GM21717 (cell line): ENCODE measurements at regions not wholly inside any gene's neighbourhood (a gene's known extent, or its start where the extent isn't known, plus 50 kb on each side); places are given as distances from the start of the nearest gene placed in this dataset.
"Not testable (repeated sequence)": the region's sequence is repeated elsewhere in the genome, so short reads cannot be mapped to it uniquely, and the experiment has no call there.

ENCODE experiments used
- ATAC-seq: cut with Tn5 transposase; IDR thresholded peaks from one replicate; pipeline ENCODE4 v1.9.1; 2021; ENCODE audit warnings: mild to moderate bottlenecking, moderate library complexity; ENCODE audit not compliant: unreplicated experiment

GRCh38 chr12:68477906-68478305, 132.8 kb upstream of the RAP1B start:
- ATAC-seq = no peak

GRCh38 chr12:68478516-68479260, 132.0 kb upstream of the RAP1B start:
- ATAC-seq = no peak

- no peak for ATAC-seq
Measured at GRCh38 chr12:68479261-68479895, 131.3 kb upstream of the RAP1B start.

GRCh38 chr12:68479896-68480291, 130.8 kb upstream of the RAP1B start:
- no peak for ATAC-seq

- no peak for ATAC-seq
Measured at GRCh38 chr12:68480526-68480925, 130.2 kb upstream of the RAP1B start.

- ATAC-seq = peak; percentile 58
Measured at GRCh38 chr12:68481181-68481941, 129.3 kb upstream of the RAP1B start.

- no peak for ATAC-seq
Measured at GRCh38 chr12:68482014-68482413, 128.7 kb upstream of the RAP1B start.

- peak; percentile 80 for ATAC-seq
Measured at GRCh38 chr12:68482660-68483059, 128.0 kb upstream of the RAP1B start.

- no peak for ATAC-seq
Measured at GRCh38 chr12:68483592-68484383, 126.9 kb upstream of the RAP1B start.

GRCh38 chr12:68484578-68484977, 126.1 kb upstream of the RAP1B start:
- not testable (repeated sequence) for ATAC-seq

GRCh38 chr12:68486449-68486848, 124.2 kb upstream of the RAP1B start:
- ATAC-seq = not testable (repeated sequence)

GRCh38 chr12:68487721-68488309, 122.9 kb upstream of the RAP1B start:
- peak; percentile 55 for ATAC-seq

- no peak for ATAC-seq
Measured at GRCh38 chr12:68489273-68489672, 121.4 kb upstream of the RAP1B start.

GRCh38 chr12:68490476-68490875, 120.2 kb upstream of the RAP1B start:
- ATAC-seq = no peak

GRCh38 chr12:68491204-68491960, 119.3 kb upstream of the RAP1B start:
- no peak for ATAC-seq

GRCh38 chr12:68495336-68496070, 115.2 kb upstream of the RAP1B start:
- ATAC-seq = no peak

- no peak for ATAC-seq
Measured at GRCh38 chr12:68497107-68497506, 113.6 kb upstream of the RAP1B start.

GRCh38 chr12:68497702-68498101, 113.0 kb upstream of the RAP1B start:
- ATAC-seq = no peak

GRCh38 chr12:68498736-68499135, 112.0 kb upstream of the RAP1B start:
- no peak for ATAC-seq
